ENCODE measurements at regions not wholly inside any gene's neighbourhood (a gene's known extent, or its start where the extent isn't known, plus 50 kb on each side); places are given as distances from the start of the nearest gene placed in this dataset.

GRCh38 chr12:111143271-111143670, 222.9 kb upstream of the MYL2 start:
- no peak for DNase-seq (ENCODE audit: low spot score)
- in situ Hi-C loops (cut with MboI; ENCODE audit: low sequenced_read_pairs, unreplicated experiment): no loop called here
- TF ChIP-seq, protein P1, sequence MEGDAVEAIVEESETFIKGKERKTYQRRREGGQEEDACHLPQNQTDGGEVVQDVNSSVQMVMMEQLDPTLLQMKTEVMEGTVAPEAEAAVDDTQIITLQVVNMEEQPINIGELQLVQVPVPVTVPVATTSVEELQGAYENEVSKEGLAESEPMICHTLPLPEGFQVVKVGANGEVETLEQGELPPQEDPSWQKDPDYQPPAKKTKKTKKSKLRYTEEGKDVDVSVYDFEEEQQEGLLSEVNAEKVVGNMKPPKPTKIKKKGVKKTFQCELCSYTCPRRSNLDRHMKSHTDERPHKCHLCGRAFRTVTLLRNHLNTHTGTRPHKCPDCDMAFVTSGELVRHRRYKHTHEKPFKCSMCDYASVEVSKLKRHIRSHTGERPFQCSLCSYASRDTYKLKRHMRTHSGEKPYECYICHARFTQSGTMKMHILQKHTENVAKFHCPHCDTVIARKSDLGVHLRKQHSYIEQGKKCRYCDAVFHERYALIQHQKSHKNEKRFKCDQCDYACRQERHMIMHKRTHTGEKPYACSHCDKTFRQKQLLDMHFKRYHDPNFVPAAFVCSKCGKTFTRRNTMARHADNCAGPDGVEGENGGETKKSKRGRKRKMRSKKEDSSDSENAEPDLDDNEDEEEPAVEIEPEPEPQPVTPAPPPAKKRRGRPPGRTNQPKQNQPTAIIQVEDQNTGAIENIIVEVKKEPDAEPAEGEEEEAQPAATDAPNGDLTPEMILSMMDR (IDR thresholded peaks at IDR 0.05; ENCODE audit: borderline replicate concordance, control extremely low read depth, extremely low read depth, insufficient read depth, missing control alignments): no peak

DNA sequence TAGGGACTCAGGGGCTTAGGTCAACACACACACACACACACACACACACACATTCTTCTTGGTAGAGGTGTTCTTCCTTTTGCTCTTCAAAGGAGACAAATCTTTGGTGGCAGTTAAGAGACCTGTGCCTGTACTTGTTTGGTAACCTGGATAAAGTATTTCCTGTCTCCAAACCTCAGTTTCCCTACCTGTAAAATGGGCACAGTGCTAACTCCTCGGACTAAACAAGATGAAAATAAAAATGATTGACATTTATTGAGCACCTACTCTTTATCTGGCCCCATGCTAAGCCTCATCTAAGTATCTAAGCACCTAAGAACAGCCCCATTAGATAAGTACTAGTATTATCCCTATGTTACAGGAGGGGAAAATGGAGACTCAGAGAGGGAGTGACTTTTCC, 220.8 kb upstream of the MYL2 start:
- TF ChIP-seq, protein P1 (IDR thresholded peaks at IDR 0.05; ENCODE audit: borderline replicate concordance, control extremely low read depth, extremely low read depth, insufficient read depth, missing control alignments): no peak
- in situ Hi-C loops (cut with MboI; ENCODE audit: low sequenced_read_pairs, unreplicated experiment): no loop called here
- no peak for DNase-seq (ENCODE audit: low spot score)

GRCh38 chr12:111138016-111138415, 217.6 kb upstream of the MYL2 start:
- TF ChIP-seq, protein P1 (IDR thresholded peaks at IDR 0.05; ENCODE audit: borderline replicate concordance, control extremely low read depth, extremely low read depth, insufficient read depth, missing control alignments): no peak
- in situ Hi-C loops (cut with MboI; ENCODE audit: low sequenced_read_pairs, unreplicated experiment): no loop called here
- no peak for DNase-seq (ENCODE audit: low spot score)

- in situ Hi-C loops (cut with MboI; ENCODE audit: low sequenced_read_pairs, unreplicated experiment): no loop called here
- no peak for DNase-seq (ENCODE audit: low spot score)
- TF ChIP-seq, protein P1 (IDR thresholded peaks at IDR 0.05; ENCODE audit: borderline replicate concordance, control extremely low read depth, extremely low read depth, insufficient read depth, missing control alignments): no peak
Measured at GRCh38 chr12:111135293-111135832, 215.0 kb upstream of the MYL2 start.

- in situ Hi-C loops (cut with MboI; ENCODE audit: low sequenced_read_pairs, unreplicated experiment): no loop called here
- TF ChIP-seq, protein P1 (IDR thresholded peaks at IDR 0.05; ENCODE audit: borderline replicate concordance, control extremely low read depth, extremely low read depth, insufficient read depth, missing control alignments): no peak
- DNase-seq (ENCODE audit: low spot score): no peak
Measured at GRCh38 chr12:111130336-111130735, 210.0 kb upstream of the MYL2 start.

DNA sequence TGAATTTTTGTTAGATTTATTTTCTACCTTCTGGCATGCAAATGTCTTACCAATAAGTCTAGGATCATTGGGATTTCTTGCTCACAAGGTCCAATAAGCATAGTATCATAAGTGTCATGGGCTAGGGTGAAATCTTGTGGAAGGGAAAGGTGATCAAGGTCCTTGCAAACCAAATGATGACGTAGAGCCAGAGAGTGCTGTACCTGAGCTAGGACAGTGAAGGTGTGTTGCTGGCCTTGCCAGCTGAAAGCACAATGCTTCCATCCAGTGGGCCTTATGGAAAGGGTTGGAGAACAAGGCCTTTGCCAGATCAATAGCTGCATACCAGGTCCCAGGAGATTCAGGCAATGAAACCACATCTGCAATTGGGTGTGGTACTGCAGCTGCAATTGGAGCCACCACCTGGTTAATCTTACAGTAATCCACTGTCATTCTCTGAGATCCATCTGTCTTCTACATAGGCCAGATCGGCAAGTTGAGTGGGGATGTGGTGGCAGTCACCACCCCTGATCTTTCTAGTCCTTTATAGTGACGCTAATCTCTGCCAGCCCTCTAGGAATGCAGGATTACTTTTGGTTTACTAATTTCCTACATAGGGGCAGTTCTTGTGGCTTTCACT, 208.9 kb upstream of the MYL2 start:
- in situ Hi-C loops (cut with MboI; ENCODE audit: low sequenced_read_pairs, unreplicated experiment): no loop called here
- DNase-seq (ENCODE audit: low spot score): no peak
- TF ChIP-seq, protein P1 (IDR thresholded peaks at IDR 0.05; ENCODE audit: borderline replicate concordance, control extremely low read depth, extremely low read depth, insufficient read depth, missing control alignments): no peak

Data from GM13976 (cell line).